ENCODE measurements at regions not wholly inside any gene's neighbourhood (a gene's known extent, or its start where the extent isn't known, plus 50 kb on each side); places are given as distances from the start of the nearest gene placed in this dataset.

DNA sequence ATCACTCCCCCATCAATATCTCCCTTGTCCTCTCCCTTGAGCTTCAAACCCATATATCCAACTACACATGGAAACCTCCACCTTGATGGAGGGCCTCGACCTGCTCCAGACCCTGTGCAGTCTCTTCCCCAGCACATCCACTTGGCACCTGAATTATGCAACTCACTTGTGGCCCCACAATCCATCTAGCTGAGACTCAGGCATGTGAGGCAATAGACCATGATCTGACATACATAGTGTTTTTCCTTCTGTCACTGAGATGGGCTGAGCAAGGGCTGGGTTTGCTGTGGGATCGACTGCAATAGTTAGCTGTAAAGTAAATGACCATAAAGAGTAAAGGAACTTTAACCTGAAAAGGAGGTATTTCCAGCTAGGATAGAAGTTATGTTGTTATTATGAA, 172.9 kb upstream of the RAD23B start:
- Histone ChIP-seq H3K4me3 (no peak overlapping the region), H3K4me1 (ENCODE audit: control insufficient read depth in 5 of 5, insufficient read depth in 5 of 5, low read length in 5 of 5) (no peaks in the 10 kb centered on the region), H3K9me3 (ENCODE audit: control insufficient read depth in 4 of 4, insufficient read depth in 3 of 4, low read length in 3 of 4) (no peaks in the 10 kb centered on the region), H3K9ac (ENCODE audit: insufficient read depth in 1 of 2, low read length in 2 of 2) (no peak overlapping the region), H3K27ac (ENCODE audit: low read depth in 1 of 2, low read length in 1 of 2) (no peak overlapping the region), H3K36me3 (ENCODE audit: control insufficient read depth in 4 of 4, insufficient read depth in 4 of 4, low read length in 4 of 4) (no peaks in the 10 kb centered on the region), H3K27me3 (ENCODE audit: control insufficient read depth in 3 of 3, insufficient read depth in 3 of 3, low read length in 2 of 3) (no peaks in the 10 kb centered on the region)
- ATAC-seq (ENCODE audit: insufficient read depth, low FRiP score) (no peak), DNase-seq (no peak)
- 69 to 80% methylated on average over 2 of the region's 2 CpGs for WGBS, 2 donors
- TF ChIP-seq, protein P1, sequence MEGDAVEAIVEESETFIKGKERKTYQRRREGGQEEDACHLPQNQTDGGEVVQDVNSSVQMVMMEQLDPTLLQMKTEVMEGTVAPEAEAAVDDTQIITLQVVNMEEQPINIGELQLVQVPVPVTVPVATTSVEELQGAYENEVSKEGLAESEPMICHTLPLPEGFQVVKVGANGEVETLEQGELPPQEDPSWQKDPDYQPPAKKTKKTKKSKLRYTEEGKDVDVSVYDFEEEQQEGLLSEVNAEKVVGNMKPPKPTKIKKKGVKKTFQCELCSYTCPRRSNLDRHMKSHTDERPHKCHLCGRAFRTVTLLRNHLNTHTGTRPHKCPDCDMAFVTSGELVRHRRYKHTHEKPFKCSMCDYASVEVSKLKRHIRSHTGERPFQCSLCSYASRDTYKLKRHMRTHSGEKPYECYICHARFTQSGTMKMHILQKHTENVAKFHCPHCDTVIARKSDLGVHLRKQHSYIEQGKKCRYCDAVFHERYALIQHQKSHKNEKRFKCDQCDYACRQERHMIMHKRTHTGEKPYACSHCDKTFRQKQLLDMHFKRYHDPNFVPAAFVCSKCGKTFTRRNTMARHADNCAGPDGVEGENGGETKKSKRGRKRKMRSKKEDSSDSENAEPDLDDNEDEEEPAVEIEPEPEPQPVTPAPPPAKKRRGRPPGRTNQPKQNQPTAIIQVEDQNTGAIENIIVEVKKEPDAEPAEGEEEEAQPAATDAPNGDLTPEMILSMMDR (IDR thresholded peaks at IDR 0.05; ENCODE audit: control extremely low read depth, extremely low read depth): no peak

DNA sequence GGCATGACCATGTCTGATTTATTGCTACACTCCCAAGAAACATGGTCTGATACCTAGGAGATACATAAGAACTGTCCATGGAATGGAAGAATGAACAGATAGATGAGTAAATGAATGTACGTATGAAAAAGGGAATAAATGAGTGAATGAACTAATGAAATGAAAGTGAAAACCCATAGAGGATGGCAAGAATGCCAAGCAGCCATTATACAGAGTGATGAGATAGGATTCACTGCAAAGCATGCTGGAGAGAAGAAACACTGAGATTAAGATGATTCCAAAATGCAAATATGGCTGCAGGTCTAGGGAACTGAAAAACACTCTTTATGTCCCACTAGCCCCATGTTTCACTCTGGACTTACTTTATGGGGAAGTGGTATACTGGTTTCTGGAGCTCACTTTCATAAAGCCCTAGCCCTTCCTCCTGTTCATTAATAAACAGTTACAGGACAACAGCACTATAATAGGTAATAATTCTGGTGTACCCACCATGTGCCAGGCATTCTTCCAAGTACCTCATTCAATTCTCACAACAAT, 170.3 kb upstream of the RAD23B start:
- Histone ChIP-seq H3K27me3 (ENCODE audit: control insufficient read depth in 3 of 3, insufficient read depth in 3 of 3, low read length in 2 of 3) (no peaks in the 10 kb centered on the region), H3K9me3 (ENCODE audit: control insufficient read depth in 4 of 4, insufficient read depth in 3 of 4, low read length in 3 of 4) (no peaks in the 10 kb centered on the region), H3K9ac (ENCODE audit: insufficient read depth in 1 of 2, low read length in 2 of 2) (no peak overlapping the region), H3K36me3 (ENCODE audit: control insufficient read depth in 4 of 4, insufficient read depth in 4 of 4, low read length in 4 of 4) (no peaks in the 10 kb centered on the region), H3K4me3 (no peak overlapping the region), H3K4me1 (ENCODE audit: control insufficient read depth in 5 of 5, insufficient read depth in 5 of 5, low read length in 5 of 5) (no peaks in the 10 kb centered on the region), H3K27ac (ENCODE audit: low read depth in 1 of 2, low read length in 1 of 2) (no peak overlapping the region)
- 46% methylated on average over 1 of the region's 1 CpG for WGBS, 2 donors
- ATAC-seq (ENCODE audit: insufficient read depth, low FRiP score) (no peak), DNase-seq (no peak)
- TF ChIP-seq, protein P1 (IDR thresholded peaks at IDR 0.05; ENCODE audit: control extremely low read depth, extremely low read depth): no peak

DNA sequence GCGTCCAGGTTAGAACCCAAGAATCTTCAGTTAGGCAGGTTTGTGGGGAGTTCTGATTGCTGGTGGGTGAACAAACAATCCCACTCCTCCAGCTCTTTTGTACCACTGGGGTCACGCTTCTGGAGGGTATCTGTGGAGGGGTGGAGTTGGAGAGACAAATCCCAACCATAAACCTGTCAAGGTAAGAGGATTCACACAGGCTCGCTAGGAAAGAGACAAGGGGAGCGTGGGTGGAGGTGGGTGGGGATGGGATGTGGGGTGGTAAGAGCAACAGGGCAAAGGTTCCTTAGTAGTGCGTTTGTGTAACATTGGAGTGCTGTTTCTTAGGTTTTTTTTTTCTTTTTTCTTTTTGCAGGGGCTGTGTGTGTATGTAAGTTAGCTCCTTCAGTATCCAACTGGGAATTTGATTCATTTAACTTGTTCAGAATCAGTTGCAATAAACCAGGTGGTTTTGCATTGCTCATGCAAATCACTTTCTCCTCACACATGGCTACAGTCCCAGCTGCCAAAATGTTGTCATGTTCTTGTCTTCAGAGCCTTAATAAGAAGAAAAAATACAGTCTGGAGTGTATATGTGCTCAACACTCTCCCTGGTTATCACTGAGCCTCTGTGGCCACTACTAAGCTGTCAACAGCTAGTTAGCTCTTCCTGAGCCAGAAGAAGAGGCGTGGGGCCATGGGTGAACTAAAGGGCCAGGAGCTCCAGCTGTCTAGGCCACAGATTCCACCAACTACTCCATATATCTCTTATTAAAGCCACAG, 164.0 kb upstream of the RAD23B start:
- DNase-seq (peak; percentile 29 to 65 (median 44)), ATAC-seq (ENCODE audit: insufficient read depth, low FRiP score) (no peak)
- no peak overlapping the region for H3K9ac ChIP-seq (ENCODE audit: insufficient read depth in 1 of 2, low read length in 2 of 2)
- no peaks in the 10 kb centered on the region for H3K36me3 ChIP-seq (ENCODE audit: control insufficient read depth in 4 of 4, insufficient read depth in 4 of 4, low read length in 4 of 4)
- no peak overlapping the region for H3K4me3 ChIP-seq
- TF ChIP-seq, protein P1 (IDR thresholded peaks at IDR 0.05; ENCODE audit: control extremely low read depth, extremely low read depth): no peak
- no peaks in the 10 kb centered on the region for H3K27me3 ChIP-seq (ENCODE audit: control insufficient read depth in 3 of 3, insufficient read depth in 3 of 3, low read length in 2 of 3)
- 82 to 89% methylated on average over 6 of the region's 6 CpGs for WGBS, 2 donors
- peaks cover 0 to 5% (median 0%) of the 10 kb centered on the region in 5 donors for H3K4me1 ChIP-seq (ENCODE audit: control insufficient read depth in 5 of 5, insufficient read depth in 5 of 5, low read length in 5 of 5)
- H3K27ac ChIP-seq (ENCODE audit: low read depth in 1 of 2, low read length in 1 of 2): no peak overlapping the region
- H3K9me3 ChIP-seq (ENCODE audit: control insufficient read depth in 4 of 4, insufficient read depth in 3 of 4, low read length in 3 of 4): peaks cover 0 to 4% (median 0%) of the 10 kb centered on the region in 4 donors

Data from lung (tissue), 11 donors.